GM19023 (cell line): ENCODE measurements at regions not wholly inside any gene's neighbourhood (a gene's known extent, or its start where the extent isn't known, plus 50 kb on each side); places are given as distances from the start of the nearest gene placed in this dataset.

Experiments used
- ATAC-seq: cut with Tn5 transposase; IDR thresholded peaks from one replicate; pipeline ENCODE4 v1.9.1; 2021; ENCODE audit warnings: mild to moderate bottlenecking, moderate library complexity; ENCODE audit not compliant: unreplicated experiment

GRCh38 chr14:62002642-62003041 is 240.4 kb downstream of the SNAPC1 start:
- no peak for ATAC-seq

GRCh38 chr14:62003701-62004100 is 241.5 kb downstream of the SNAPC1 start:
- ATAC-seq: no peak

GRCh38 chr14:62006116-62006731 is 244.0 kb downstream of the SNAPC1 start:
- ATAC-seq: no peak

GRCh38 chr14:62015243-62015642 is 253.0 kb downstream of the SNAPC1 start:
- ATAC-seq: no peak

DNA sequence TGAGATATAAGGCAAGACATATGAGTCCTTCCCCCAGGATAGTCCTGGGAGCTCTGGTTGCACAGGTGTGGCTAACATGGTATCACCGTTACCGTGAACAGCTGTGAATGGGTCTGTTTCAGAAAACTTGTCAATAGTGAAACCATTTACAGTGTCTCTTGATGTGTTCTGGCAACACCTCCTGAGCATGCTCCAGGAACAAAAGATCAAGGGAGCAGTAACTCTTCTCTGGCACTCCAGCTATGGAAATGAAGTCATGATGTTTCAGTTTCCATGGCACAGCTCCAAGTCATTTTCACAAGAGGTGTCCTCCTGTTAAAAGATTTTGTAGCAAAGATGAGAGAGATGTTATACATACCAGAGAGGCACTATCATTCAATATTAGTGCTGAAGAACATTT is 253.7 kb downstream of the SNAPC1 start:
- ATAC-seq: no peak

GRCh38 chr14:62017651-62018230 is 255.5 kb downstream of the SNAPC1 start:
- no peak for ATAC-seq

- ATAC-seq: no peak
Measured at GRCh38 chr14:62018606-62019005, 256.4 kb downstream of the SNAPC1 start.

GRCh38 chr14:62027958-62028357 is 265.7 kb downstream of the SNAPC1 start:
- ATAC-seq: no peak

DNA sequence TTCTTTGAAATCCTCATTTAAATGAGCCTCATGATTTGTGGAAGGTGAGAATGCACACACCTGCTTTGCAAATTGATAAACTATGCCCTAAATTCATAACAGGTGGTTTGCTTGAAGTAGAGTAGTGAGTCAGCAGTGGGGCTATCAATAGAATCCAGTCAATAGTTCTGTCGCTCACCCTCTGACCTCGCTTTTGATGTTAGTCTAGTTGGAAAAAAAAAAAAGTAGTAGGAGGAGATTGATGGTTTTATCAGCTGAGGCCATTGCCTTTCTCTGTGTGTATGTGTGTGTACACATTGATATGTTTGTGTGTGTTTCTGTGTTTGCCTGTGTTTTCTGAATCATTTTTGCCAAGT is 267.3 kb downstream of the SNAPC1 start:
- no peak for ATAC-seq

DNA sequence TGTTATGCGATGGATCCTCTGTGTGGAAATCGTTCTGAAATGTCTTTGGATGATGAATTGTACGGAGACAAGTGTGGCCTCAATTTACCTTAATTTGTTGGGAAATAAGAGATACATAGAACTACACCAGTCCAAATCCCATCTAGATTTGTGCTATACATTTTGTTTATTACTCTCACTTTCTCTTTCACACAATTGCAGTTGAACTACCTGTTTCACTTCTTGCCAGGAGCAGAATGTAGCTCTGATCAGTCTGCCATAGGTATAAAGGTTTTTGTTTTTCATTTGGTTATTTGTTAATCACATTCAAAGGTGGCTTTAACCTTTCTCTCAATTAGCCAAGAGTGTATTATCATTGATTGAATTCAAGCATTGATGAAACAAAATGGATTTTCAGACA is 268.2 kb downstream of the SNAPC1 start:
- ATAC-seq: no peak

DNA sequence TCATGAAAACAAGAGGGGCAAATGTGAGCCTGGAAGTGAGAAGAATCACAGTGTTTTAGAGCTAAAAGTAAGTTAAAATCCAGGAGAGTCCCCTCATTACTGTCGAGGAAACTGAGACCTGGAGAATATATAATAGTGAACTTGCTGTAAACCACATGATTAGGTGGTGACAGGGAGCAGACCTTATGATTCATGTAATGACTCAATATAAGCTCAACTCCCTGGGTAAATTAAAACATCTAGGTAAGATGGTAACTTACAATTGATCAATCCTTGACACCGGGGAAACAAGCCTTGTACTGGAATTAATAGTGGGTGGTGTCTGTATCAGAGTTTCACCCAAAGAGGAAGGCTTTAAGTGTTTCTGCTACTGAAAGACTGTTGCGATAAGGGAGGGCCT is 269.3 kb downstream of the SNAPC1 start:
- ATAC-seq: no peak

DNA sequence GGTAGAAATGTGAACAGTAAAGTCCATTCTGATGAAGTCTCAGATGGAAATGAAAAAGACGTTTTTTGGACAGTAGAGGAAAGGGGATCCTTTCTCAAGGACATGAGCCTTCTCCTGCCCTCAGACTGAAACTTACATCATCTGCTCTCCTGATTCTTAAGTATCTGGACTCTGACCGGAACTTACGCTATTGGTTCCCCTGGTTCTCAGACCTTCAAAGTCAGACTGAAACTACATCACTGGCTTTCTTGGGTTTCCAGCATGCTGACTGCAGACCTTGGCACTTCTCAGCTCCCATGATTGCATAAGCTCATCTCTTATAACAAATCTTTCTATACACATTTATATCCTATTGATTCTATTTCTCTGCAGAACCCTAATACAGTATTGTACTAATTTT is 291.0 kb downstream of the SNAPC1 start:
- peak; percentile 73 for ATAC-seq

DNA sequence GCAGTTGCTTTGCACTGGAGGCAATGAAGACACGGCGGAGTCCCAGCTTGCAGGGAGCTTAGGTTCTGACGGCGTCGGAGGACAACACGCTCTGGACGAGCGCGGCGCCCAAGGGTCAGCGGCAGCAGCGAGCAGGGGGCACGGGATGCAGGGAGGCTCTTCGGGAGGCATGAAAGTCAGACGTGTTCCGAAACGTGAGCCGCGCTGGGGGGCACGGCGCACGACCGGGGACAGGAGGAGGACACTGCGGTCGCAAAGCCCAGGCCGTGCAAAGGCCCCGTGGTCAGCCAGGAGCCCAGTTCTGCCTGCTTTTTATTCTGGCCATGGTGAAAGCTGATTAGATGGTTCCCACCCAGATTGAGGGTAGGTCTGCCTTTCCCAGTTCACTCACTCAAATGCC is 294.6 kb downstream of the SNAPC1 start:
- no peak for ATAC-seq

GRCh38 chr14:62062645-62063044 is 300.4 kb downstream of the SNAPC1 start:
- no peak for ATAC-seq

- no peak for ATAC-seq
Measured at GRCh38 chr14:62064751-62065323, 302.6 kb downstream of the SNAPC1 start.

- no peak for ATAC-seq
Measured at GRCh38 chr14:62066304-62066703, 304.1 kb downstream of the SNAPC1 start.

- ATAC-seq: no peak
Measured at GRCh38 chr14:62071039-62071438, 308.8 kb downstream of the SNAPC1 start.

DNA sequence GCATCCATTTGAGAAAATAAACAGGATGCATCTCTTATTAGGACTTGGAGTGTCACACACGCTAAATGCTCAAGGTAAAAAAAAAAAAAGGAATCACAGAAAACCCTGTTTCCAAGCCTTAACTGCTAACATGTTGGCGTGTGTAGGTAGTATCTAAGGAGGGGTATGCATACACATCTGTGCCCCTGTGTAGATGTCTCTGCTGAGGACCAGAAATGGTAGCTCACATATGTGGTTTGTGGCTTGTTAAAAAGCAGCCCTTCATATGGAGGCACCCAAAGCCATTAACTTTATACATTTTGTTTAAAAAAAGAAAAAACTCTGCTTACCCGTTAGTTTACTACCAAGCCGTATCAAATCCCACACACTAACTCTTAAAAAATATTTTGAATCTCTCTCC is 314.1 kb downstream of the SNAPC1 start:
- no peak for ATAC-seq

DNA sequence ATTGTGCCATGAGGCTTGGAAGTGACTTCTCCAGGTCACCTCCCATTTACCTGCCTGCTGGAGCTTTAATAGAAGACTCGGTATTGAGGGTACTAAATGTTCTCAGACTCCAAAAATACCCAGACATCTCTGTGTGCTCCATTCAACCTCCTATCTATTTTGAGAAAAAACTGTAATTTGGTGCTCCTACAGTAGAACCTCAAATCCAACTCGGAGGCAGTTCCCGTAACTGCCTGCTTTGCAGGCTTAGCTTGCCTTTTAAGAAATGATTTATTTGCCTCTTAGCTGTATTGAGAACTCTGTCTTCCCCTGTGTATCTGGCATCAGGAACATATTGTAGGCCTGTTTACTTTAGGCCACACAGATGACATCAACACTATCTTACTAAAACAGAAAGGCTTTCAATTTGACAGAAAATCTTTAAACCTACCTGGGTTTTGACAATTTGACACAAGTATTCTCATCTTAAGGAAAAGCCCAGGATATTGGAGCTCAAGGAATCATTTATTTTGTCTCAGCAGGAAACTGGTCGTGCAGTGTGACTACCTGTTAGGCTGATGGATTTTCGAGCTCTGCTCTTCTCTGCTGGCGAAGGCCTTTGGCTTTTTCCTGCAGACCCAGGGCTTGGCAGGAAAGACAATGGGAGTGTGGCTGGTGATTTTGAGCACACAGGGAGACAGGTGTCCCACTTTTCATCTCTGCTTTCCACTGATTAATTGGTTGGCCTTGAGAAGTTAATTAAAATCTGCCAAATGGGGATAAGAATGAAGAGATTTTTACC is 314.8 kb downstream of the SNAPC1 start:
- ATAC-seq: no peak

- no peak for ATAC-seq
Measured at GRCh38 chr14:62077676-62078261, 315.5 kb downstream of the SNAPC1 start.

DNA sequence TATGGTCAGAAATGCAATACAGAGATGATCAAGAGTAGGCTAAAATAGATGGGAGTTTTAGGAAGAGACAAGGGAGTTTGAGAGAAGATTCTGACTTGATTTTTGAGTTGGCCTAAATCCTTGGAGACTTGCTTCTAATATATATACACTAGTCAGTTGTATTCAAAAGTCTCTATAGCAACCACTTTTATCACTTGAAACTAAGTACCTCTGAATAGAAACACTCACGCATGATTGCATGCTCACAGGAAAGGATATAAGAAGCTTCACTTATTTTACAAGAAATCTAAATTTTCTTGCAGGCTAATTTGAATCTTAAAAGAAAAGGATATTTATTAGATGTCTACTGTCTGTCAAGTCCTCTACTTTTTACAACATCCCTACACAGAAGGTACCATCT is 316.8 kb downstream of the SNAPC1 start:
- ATAC-seq: no peak
